ENCODE measurements at regions not wholly inside any gene's neighbourhood (a gene's known extent, or its start where the extent isn't known, plus 50 kb on each side); places are given as distances from the start of the nearest gene placed in this dataset.

GRCh38 chr3:127342735-127343134 is 54.9 kb upstream of the PRR20G start:
- TF ChIP-seq CTCF (conservative IDR thresholded peaks at IDR 0.05): peak; percentile 71
- Histone ChIP-seq H3K9me3 (ENCODE audit: control insufficient read depth, low read depth, low read length) (no peaks in the 10 kb centered on the region), H3K9ac (ENCODE audit: extremely low read depth, insufficient read length, low read length) (no peak overlapping the region), H3K23ac (ENCODE audit: insufficient read length, low read depth, low read length) (no peak overlapping the region), H2BK20ac (ENCODE audit: low read depth, low read length, poor library complexity, severe bottlenecking) (no peak overlapping the region), H3K4me2 (ENCODE audit: insufficient read depth, insufficient read length, low read length) (no peak overlapping the region), H3T11ph (ENCODE audit: low read length) (no peak overlapping the region), H3K4ac (ENCODE audit: low read depth, low read length) (no peak overlapping the region), H2AK5ac (ENCODE audit: insufficient read length, low read length) (no peak overlapping the region), H3K23me2 (ENCODE audit: insufficient read length, low read depth, low read length, poor library complexity, severe bottlenecking) (no peaks in the 10 kb centered on the region), H4K8ac (replicated peaks; ENCODE audit: insufficient read length, low read depth, low read length) (no peak overlapping the region), H4K5ac (ENCODE audit: insufficient read length, low read depth, low read length) (no peak overlapping the region), H4K20me1 (ENCODE audit: control insufficient read depth, insufficient read depth, insufficient read length) (no peaks in the 10 kb centered on the region), H2BK15ac (ENCODE audit: low read depth, low read length) (no peak overlapping the region), H3K14ac (ENCODE audit: insufficient read depth, low read length) (no peak overlapping the region), H2BK12ac (ENCODE audit: insufficient read length, low read depth, low read length) (no peak overlapping the region), H3K56ac (ENCODE audit: insufficient read length, low read depth, low read length) (no peak overlapping the region), H3K18ac (ENCODE audit: insufficient read length, low read depth, low read length) (no peak overlapping the region), H3K27ac (ENCODE audit: insufficient read length, low read depth, low read length) (no peak overlapping the region), H2BK120ac (ENCODE audit: low read depth, low read length, poor library complexity, severe bottlenecking) (no peak overlapping the region), H2BK5ac (ENCODE audit: insufficient read length, low read length) (no peak overlapping the region), H3K79me1 (ENCODE audit: insufficient read depth, low read depth, low read length, poor library complexity, severe bottlenecking) (no peaks in the 10 kb centered on the region), H3K4me1 (ENCODE audit: insufficient read depth, low read length) (no peaks in the 10 kb centered on the region), H3K27me3 (ENCODE audit: insufficient read depth, low read length) (no peaks in the 10 kb centered on the region), H3K79me2 (ENCODE audit: insufficient read depth, low read length) (no peaks in the 10 kb centered on the region), H4K91ac (ENCODE audit: insufficient read length, low read depth, low read length) (no peak overlapping the region), H2AFZ (ENCODE audit: low read length) (no peak overlapping the region)
- peaks cover 4 to 6% of the 10 kb centered on the region in 2 experiments; a peak in 3 of 4 replicates for H3K4me1 Mint-ChIP-seq
- H3K4me3 Mint-ChIP-seq: no peak overlapping the region
- H3K27ac Mint-ChIP-seq: no peak overlapping the region
- H3K27me3 Mint-ChIP-seq (ENCODE audit: low read depth): peaks cover 33% of the 10 kb centered on the region
- no peaks in the 10 kb centered on the region; a peak in 1 of 7 replicates for H3K36me3 Mint-ChIP-seq (ENCODE audit: insufficient read depth in 1 of 3, low read depth in 3 of 3)
- peak; percentile 64 for DNase-seq
- peaks cover 2 to 6% of the 10 kb centered on the region in 2 experiments; a peak in 3 of 5 replicates for H3K9me3 Mint-ChIP-seq
- no CpG with 5 or more reads among the region's 9 CpGs for WGBS (ENCODE audit: extremely low coverage, insufficient read length, low lambda C conversion rate)
